SU-DHL-6 (cell line): ENCODE measurements at regions not wholly inside any gene's neighbourhood (a gene's known extent, or its start where the extent isn't known, plus 50 kb on each side); places are given as distances from the start of the nearest gene placed in this dataset.

Experiments
- H2AFZ ChIP-seq: fragments of 200-600 bp; sonication (generic); 2 replicates; pipeline ENCODE4 v1.6.1; 2014; ENCODE audit warnings: low read depth, mild to moderate bottlenecking, moderate library complexity, mixed read lengths, antibody characterized with exemption, low read length; ENCODE audit not compliant: severe bottlenecking
- H3F3A ChIP-seq: fragments of 200-600 bp; shearing (Covaris generic); 2 replicates; pipeline ENCODE4 v1.6.0; 2016; ENCODE audit warnings: antibody characterized with exemption, mild to moderate bottlenecking; ENCODE audit not compliant: insufficient read depth
- H3K27ac ChIP-seq: fragments of 200-600 bp; sonication (generic); 2 replicates; pipeline ENCODE4 v1.5.1; 2016; ENCODE audit warnings: low read depth, mild to moderate bottlenecking, low read length, moderate library complexity, mixed read lengths
- H3K27me3 ChIP-seq: fragments of 200-600 bp; sonication (generic), shearing (Covaris generic); 2 replicates; pipeline ENCODE4 v1.6.0; 2014; ENCODE audit warnings: mild to moderate bottlenecking, low read length
- H3K36me3 ChIP-seq: fragments of 200-600 bp; sonication (generic); 2 replicates; pipeline ENCODE4 v1.6.1; 2014; ENCODE audit warnings: mild to moderate bottlenecking, low read length, mixed read lengths
- H3K4me2 ChIP-seq: fragments of 300-600, 200-600 bp; shearing (Covaris generic), sonication (generic); 2 replicates; pipeline ENCODE4 v1.6.0; 2014; ENCODE audit warnings: low read length, low read depth, mild to moderate bottlenecking; ENCODE audit not compliant: poor library complexity, severe bottlenecking
- H3K4me3 ChIP-seq: fragments of 200-600 bp; sonication (generic); 2 replicates; pipeline ENCODE4 v1.5.1; 2014; ENCODE audit warnings: antibody characterized with exemption, low read length, mild to moderate bottlenecking, mixed read lengths; ENCODE audit not compliant: insufficient read depth, poor library complexity, severe bottlenecking
- H3K79me2 ChIP-seq: fragments of 200-600 bp; sonication (generic); 2 replicates; pipeline ENCODE4 v1.6.1; 2014; ENCODE audit warnings: mild to moderate bottlenecking, low read length, moderate library complexity; ENCODE audit not compliant: insufficient read depth
- H3K9ac ChIP-seq: fragments of 200-600 bp; sonication (generic); 2 replicates; pipeline ENCODE4 v1.7.0; 2014; ENCODE audit warnings: mild to moderate bottlenecking, low read length
- H3K9me2 ChIP-seq: fragments of 200-600 bp; sonication (generic); replicated peaks from 2 replicates; pipeline ENCODE4 v1.6.1; 2014; ENCODE audit warnings: low read length; ENCODE audit not compliant: insufficient read depth
- H3K9me3 ChIP-seq: fragments of 200-600 bp; sonication (generic); 2 replicates; pipeline ENCODE4 v1.6.1; 2014; ENCODE audit warnings: low read length, mixed read lengths; ENCODE audit not compliant: insufficient read depth
- H4K20me1 ChIP-seq: fragments of 200-600 bp; sonication (generic); 2 replicates; pipeline ENCODE4 v1.6.1; 2014; ENCODE audit warnings: low read depth, mild to moderate bottlenecking, antibody characterized with exemption, low read length, moderate library complexity, mixed read lengths
- EZH2phosphoT487 ChIP-seq: fragments of 200-600 bp; sonication (generic), shearing (Covaris generic); conservative IDR thresholded peaks from 2 replicates; pipeline ENCODE4 v1.6.1; 2018; ENCODE audit warnings: mild to moderate bottlenecking, antibody characterized with exemption, low read length, moderate library complexity, mixed read lengths
- TF ChIP-seq, protein P1 (sequence below): fragments of 200-600 bp; sonication (generic); IDR thresholded peaks from one replicate; pipeline ENCODE4 v1.5.1; 2017; ENCODE audit warnings: antibody characterized with exemption, mild to moderate bottlenecking, low read length, moderate library complexity; ENCODE audit not compliant: insufficient read depth, poor library complexity, severe bottlenecking

DNA sequence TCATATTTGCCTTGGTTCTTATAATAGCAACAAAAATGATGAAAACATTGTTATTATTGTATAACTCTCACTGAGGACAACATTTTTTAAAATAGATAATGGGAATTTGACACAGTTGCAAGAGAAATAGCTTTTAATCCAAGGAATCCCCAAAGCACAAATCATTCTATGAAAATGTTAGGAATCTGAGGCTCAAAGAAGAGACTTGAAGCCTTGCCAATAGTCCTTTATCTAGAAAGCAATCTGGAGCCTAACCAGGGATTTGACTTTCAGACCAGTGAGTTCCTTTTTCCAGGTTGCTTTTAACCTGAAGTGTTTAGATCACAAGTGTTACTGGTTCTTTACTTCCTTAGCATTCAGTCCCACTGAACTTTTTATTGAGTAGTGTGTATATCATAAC is 574.5 kb upstream of the ZEB2 start:
- H2AFZ ChIP-seq = no peak overlapping the region
- H3F3A ChIP-seq = no peaks in the 10 kb centered on the region
- H3K27me3 ChIP-seq = no peaks in the 10 kb centered on the region
- no peaks in the 10 kb centered on the region for H4K20me1 ChIP-seq
- H3K9me2 ChIP-seq = no peaks in the 10 kb centered on the region
- H3K79me2 ChIP-seq = no peaks in the 10 kb centered on the region
- no peak overlapping the region for H3K9ac ChIP-seq
- TF ChIP-seq, protein P1, sequence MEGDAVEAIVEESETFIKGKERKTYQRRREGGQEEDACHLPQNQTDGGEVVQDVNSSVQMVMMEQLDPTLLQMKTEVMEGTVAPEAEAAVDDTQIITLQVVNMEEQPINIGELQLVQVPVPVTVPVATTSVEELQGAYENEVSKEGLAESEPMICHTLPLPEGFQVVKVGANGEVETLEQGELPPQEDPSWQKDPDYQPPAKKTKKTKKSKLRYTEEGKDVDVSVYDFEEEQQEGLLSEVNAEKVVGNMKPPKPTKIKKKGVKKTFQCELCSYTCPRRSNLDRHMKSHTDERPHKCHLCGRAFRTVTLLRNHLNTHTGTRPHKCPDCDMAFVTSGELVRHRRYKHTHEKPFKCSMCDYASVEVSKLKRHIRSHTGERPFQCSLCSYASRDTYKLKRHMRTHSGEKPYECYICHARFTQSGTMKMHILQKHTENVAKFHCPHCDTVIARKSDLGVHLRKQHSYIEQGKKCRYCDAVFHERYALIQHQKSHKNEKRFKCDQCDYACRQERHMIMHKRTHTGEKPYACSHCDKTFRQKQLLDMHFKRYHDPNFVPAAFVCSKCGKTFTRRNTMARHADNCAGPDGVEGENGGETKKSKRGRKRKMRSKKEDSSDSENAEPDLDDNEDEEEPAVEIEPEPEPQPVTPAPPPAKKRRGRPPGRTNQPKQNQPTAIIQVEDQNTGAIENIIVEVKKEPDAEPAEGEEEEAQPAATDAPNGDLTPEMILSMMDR = no peak
- no peak for TF ChIP-seq EZH2phosphoT487
- no peak overlapping the region for H3K4me2 ChIP-seq
- H3K4me3 ChIP-seq = no peak overlapping the region
- H3K27ac ChIP-seq = no peak overlapping the region
- no peaks in the 10 kb centered on the region for H3K36me3 ChIP-seq
- no peaks in the 10 kb centered on the region for H3K9me3 ChIP-seq

DNA sequence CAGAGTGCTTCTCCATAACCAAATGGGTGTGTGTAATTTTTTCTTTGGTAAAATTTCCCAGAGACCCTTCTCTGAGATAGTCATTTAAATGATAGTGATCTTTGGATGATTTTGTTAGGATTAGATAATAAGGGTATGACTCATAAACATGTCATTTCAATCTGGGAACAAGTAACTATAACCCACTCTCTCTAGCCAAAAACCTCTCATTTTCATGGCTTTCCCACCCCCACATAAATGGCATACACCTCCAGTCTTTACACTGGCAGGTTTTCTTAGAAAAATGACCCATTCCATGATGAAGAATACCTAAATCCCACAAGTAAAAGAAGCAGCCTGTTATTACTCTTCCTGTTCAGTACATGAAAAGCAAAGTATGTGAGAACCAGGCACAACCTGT is 572.0 kb upstream of the ZEB2 start:
- H3K4me2 ChIP-seq = no peak overlapping the region
- H3K36me3 ChIP-seq = no peaks in the 10 kb centered on the region
- H3K4me3 ChIP-seq = no peak overlapping the region
- H3K79me2 ChIP-seq = no peaks in the 10 kb centered on the region
- H3K9me2 ChIP-seq = no peaks in the 10 kb centered on the region
- H3F3A ChIP-seq = no peaks in the 10 kb centered on the region
- H4K20me1 ChIP-seq = no peaks in the 10 kb centered on the region
- no peak overlapping the region for H3K27ac ChIP-seq
- H3K9me3 ChIP-seq = no peaks in the 10 kb centered on the region
- H3K27me3 ChIP-seq = no peaks in the 10 kb centered on the region
- TF ChIP-seq, protein P1 = no peak
- TF ChIP-seq EZH2phosphoT487 = no peak
- no peak overlapping the region for H3K9ac ChIP-seq
- H2AFZ ChIP-seq = no peak overlapping the region

DNA sequence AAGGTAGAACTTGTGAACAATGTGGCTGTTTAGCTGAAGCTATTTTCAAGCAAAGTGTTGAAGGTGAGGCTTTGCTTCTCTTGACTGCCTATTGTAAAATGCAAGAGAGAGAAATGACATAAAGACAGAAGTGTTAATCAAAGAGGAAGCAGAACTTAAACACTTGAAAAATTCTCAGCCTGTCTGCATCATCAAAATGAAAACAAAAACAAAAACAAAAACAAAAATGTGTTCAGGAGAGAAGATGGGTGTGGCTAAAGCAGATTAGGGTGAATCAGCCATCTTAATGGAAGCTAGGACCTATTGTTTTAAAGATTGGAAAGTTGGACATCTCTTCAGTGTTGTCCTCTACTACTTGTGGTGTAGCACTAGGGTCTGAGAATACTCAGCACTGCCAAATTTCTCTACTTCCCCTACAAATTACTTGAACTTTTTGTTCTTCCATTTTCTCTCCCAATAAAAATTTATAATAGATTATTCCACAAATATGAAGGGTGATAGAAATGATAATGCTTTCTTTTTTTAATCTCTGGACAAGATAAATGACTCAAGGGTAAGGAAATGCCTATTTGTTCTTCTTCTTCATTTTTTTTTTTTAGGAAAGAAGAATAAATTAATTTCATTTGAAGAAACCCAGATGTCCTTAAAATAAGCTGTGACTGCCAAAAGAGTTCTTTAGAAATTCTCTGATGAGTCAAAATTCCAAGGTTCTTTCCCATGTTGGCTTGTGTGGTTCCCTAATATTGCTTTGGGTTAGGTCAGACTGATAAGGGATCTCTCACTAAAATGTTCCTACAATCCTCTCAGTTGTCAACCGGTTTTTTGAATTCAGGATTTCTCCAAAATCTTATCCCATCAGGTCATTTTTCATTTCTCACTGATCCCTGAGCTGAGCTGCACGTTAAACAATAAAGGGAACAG is 571.2 kb upstream of the ZEB2 start:
- no peaks in the 10 kb centered on the region for H3F3A ChIP-seq
- no peaks in the 10 kb centered on the region for H3K27me3 ChIP-seq
- no peaks in the 10 kb centered on the region for H3K36me3 ChIP-seq
- H3K4me3 ChIP-seq = no peak overlapping the region
- TF ChIP-seq, protein P1 = no peak
- no peak for TF ChIP-seq EZH2phosphoT487
- no peaks in the 10 kb centered on the region for H3K79me2 ChIP-seq
- no peaks in the 10 kb centered on the region for H3K9me2 ChIP-seq
- no peak overlapping the region for H3K4me2 ChIP-seq
- H3K27ac ChIP-seq = no peak overlapping the region
- H2AFZ ChIP-seq = no peak overlapping the region
- H3K9me3 ChIP-seq = no peaks in the 10 kb centered on the region
- H3K9ac ChIP-seq = no peak overlapping the region
- H4K20me1 ChIP-seq = no peaks in the 10 kb centered on the region
